ENCODE measurements at regions not wholly inside any gene's neighbourhood (a gene's known extent, or its start where the extent isn't known, plus 50 kb on each side); places are given as distances from the start of the nearest gene placed in this dataset.

DNA sequence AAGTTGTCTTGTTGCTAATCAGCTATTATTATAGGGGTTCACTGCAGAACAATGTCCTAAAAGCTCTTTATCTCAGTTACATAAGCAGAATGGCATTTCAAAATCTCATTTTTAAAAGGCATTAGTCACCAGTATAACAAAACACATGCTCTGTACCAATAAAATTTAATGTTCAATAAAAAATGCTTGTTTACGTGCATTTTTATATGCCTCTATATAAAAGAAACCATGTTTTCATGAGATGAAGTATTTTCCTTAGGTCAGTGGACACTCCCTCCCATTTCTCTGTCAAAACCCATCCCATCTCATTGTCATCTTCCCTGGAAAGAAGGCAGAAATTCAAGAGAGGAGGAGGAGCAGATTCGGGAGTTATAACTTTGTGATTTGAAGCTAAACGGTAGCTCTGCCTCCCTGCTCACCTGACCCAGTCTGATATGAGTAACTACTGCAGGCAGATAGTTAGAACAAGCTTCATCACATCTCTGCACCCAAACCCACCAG lies 231.9 kb upstream of the SIX2 start:
- DNase-seq = no peak
- CTCF ChIA-PET = no interaction called here
- no peak overlapping the region for H3K27ac Mint-ChIP-seq
- H3K9me3 Mint-ChIP-seq = no peaks in the 10 kb centered on the region
- H3K4me3 Mint-ChIP-seq = no peak overlapping the region
- POLR2A ChIA-PET = no interaction called here
- peaks cover 21% of the 10 kb centered on the region for H3K27me3 Mint-ChIP-seq
- no peaks in the 10 kb centered on the region for H3K36me3 Mint-ChIP-seq (ENCODE audit: low read depth)
- peaks cover 5% of the 10 kb centered on the region for H3K4me1 Mint-ChIP-seq

- Mint-ChIP-seq H3K27me3 (peaks cover 20% of the 10 kb centered on the region), H3K4me1 (peaks cover 5% of the 10 kb centered on the region), H3K9me3 (no peaks in the 10 kb centered on the region), H3K27ac (no peak overlapping the region), H3K36me3 (ENCODE audit: low read depth) (no peaks in the 10 kb centered on the region), H3K4me3 (no peak overlapping the region)
- ChIA-PET CTCF (interaction anchor here (0.5 kb wide), 1 partner anchor 8 kb away, joined by 3 read pairs; no protein-coding TSS in a partner anchor), POLR2A (no interaction called here)
- no peak for DNase-seq
Observed at GRCh38 chr2:45237850-45238542, 228.7 kb upstream of the SIX2 start.

DNA sequence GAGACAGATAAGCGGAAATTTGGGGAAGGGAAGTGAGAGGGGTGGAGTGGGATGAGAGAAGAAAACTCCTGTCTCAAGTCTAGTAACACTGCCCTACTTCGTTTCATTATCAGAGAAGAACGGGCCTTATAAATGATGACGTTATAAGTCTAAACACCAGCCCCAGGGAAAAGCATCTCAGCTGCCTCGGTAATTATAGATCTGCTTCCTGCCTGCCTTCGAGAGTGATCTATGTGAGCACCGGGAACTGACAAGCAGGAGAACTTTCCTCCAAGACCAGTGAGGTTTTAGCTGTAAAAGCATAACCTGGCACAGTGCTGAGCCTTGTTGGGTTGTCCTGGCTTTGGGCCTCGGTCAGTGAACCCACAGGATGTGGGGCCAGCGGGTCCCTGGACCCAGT lies 227.9 kb upstream of the SIX2 start:
- no peak overlapping the region for H3K4me3 Mint-ChIP-seq
- no peak overlapping the region for H3K27ac Mint-ChIP-seq
- H3K27me3 Mint-ChIP-seq = peaks cover 17% of the 10 kb centered on the region
- H3K9me3 Mint-ChIP-seq = no peaks in the 10 kb centered on the region
- POLR2A ChIA-PET = no interaction called here
- CTCF ChIA-PET = no interaction called here
- peaks cover 5% of the 10 kb centered on the region for H3K4me1 Mint-ChIP-seq
- no peaks in the 10 kb centered on the region for H3K36me3 Mint-ChIP-seq (ENCODE audit: low read depth)
- no peak for DNase-seq

DNA sequence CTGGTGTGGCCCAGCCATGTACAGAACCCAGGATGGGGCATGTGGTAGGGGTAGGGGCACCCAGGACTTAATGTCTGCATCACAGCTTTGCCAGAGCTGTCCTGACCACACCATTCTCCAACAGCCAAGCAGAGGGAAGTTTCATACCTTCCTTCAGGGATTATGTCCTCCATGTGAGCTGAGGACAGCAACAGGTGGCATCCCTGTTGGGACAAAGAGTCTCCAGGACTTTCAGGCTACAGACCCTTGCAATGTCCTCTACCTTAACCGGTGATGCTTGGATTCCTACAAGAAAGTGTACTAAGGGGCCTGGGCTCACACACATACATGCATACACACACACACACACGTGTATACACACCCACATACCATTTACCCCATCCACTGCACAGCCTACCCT lies 227.0 kb upstream of the SIX2 start:
- no peak overlapping the region for H3K4me3 Mint-ChIP-seq
- ChIA-PET CTCF (no interaction called here), POLR2A (no interaction called here)
- peaks cover 15% of the 10 kb centered on the region for H3K27me3 Mint-ChIP-seq
- H3K9me3 Mint-ChIP-seq = no peaks in the 10 kb centered on the region
- DNase-seq = no peak
- H3K27ac Mint-ChIP-seq = no peak overlapping the region
- peaks cover 5% of the 10 kb centered on the region for H3K4me1 Mint-ChIP-seq
- no peaks in the 10 kb centered on the region for H3K36me3 Mint-ChIP-seq (ENCODE audit: low read depth)

DNA sequence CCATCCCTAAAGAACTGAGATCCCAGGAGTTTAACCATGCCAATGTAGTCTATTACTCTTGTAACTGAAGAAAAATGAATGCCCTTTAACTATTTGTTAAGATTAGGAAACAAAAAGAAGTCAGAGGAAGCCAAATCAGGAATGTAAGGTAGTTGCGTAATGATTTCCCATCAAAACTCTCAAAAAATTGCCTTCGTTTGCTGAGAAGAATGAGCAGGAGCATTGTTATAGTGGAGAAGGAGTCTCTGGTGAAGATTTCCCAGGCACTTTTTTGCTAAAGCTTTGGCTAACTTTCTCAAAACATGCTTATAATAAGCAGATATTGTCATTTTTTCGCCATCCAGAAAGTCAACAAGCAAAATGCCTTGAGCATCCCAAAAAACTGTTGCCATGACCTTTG lies 224.0 kb upstream of the SIX2 start:
- POLR2A ChIA-PET = no interaction called here
- CTCF ChIA-PET = no interaction called here

DNA sequence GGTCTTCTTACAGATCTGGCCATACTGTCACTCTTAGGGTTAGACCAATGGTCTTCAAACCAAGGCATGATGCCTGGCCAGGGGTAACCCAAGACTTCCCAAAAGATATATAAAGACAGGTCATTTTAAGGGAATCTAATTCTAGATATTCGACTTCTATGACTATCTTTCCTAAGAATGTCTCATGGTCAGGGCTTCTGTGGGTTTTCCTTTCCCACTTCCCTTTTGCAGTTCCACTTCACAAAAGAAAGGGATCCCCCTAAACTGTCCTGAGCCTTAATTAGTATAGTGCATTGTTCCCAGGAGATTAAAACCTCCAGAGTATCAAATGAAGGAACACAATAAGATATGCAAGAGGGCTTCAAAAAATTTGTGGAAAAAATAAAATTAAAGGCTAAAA lies 223.6 kb upstream of the SIX2 start:
- no peak overlapping the region for H3K4me3 Mint-ChIP-seq
- no peak for DNase-seq

More for the DNA sequence above, 224.0 kb upstream of the SIX2 start:
- peaks cover 5% of the 10 kb centered on the region for H3K4me1 Mint-ChIP-seq
- no peak overlapping the region for H3K27ac Mint-ChIP-seq
- no peaks in the 10 kb centered on the region for H3K36me3 Mint-ChIP-seq (ENCODE audit: low read depth)
- no peaks in the 10 kb centered on the region for H3K9me3 Mint-ChIP-seq
- no peak for DNase-seq
- H3K4me3 Mint-ChIP-seq = no peak overlapping the region
- peaks cover 14% of the 10 kb centered on the region for H3K27me3 Mint-ChIP-seq

DNA sequence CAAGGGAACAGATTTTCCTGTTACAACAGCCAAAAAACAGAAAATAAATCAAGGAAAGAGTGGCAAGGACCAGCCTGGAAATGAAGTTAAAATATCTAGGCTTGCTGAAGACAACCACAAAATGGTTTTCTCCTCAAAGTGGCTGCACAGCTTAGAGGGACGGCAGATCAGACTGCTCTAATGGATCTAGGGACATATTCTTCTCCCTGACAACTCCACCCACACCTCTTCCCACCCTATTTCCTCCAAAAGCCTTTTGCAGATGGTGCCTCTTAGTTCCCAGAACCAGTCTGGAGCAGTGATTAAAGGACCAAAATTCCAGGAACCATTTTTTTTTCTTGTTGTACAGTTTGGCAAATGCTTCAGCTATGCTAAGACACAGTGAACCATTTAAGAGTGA lies 220.2 kb upstream of the SIX2 start:
- H3K9me3 Mint-ChIP-seq = no peaks in the 10 kb centered on the region
- peaks cover 21% of the 10 kb centered on the region for H3K27me3 Mint-ChIP-seq
- no peaks in the 10 kb centered on the region for H3K36me3 Mint-ChIP-seq (ENCODE audit: low read depth)
- no peak overlapping the region for H3K4me3 Mint-ChIP-seq
- no peak overlapping the region for H3K27ac Mint-ChIP-seq
- POLR2A ChIA-PET = no interaction called here
- DNase-seq = no peak
- CTCF ChIA-PET = no interaction called here
- H3K4me1 Mint-ChIP-seq = no peaks in the 10 kb centered on the region

More for the DNA sequence above, 223.6 kb upstream of the SIX2 start:
- Mint-ChIP-seq H3K9me3 (no peaks in the 10 kb centered on the region), H3K36me3 (ENCODE audit: low read depth) (no peaks in the 10 kb centered on the region), H3K4me1 (peaks cover under 1% of the 10 kb centered on the region), H3K27me3 (peaks cover 14% of the 10 kb centered on the region), H3K27ac (no peak overlapping the region)
- POLR2A ChIA-PET = no interaction called here
- CTCF ChIA-PET = no interaction called here

DNA sequence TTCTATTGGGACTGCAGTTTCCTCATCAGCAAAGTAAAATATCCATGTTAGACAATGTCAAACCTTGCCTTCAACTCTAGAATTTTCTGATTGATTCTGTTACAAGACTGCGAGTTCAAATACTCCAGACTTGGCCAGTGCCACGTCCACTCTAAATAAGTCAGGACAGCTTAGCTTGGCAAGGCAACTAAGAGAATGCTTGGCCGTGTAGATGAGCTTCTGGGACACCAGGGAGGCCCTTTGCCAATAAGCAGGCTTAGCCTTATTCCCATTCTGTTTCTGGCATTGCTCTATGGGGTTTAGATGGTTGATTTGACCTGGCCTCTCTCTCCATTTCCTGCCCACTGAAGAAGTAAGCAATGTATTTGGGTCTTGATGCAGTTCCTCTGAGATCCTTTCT lies 218.1 kb upstream of the SIX2 start:
- ChIA-PET CTCF (no interaction called here), POLR2A (no interaction called here)
- no peak overlapping the region for H3K27ac Mint-ChIP-seq
- no peaks in the 10 kb centered on the region for H3K9me3 Mint-ChIP-seq
- DNase-seq = no peak
- H3K27me3 Mint-ChIP-seq = peaks cover 21% of the 10 kb centered on the region
- H3K4me1 Mint-ChIP-seq = no peaks in the 10 kb centered on the region
- H3K4me3 Mint-ChIP-seq = no peak overlapping the region
- no peaks in the 10 kb centered on the region for H3K36me3 Mint-ChIP-seq (ENCODE audit: low read depth)

- DNase-seq = no peak
- no peak overlapping the region for H3K27ac Mint-ChIP-seq
- no peaks in the 10 kb centered on the region for H3K36me3 Mint-ChIP-seq (ENCODE audit: low read depth)
- peaks cover 18% of the 10 kb centered on the region for H3K27me3 Mint-ChIP-seq
- H3K9me3 Mint-ChIP-seq = no peaks in the 10 kb centered on the region
- CTCF ChIA-PET = no interaction called here
- no peak overlapping the region for H3K4me3 Mint-ChIP-seq
- POLR2A ChIA-PET = no interaction called here
- H3K4me1 Mint-ChIP-seq = no peaks in the 10 kb centered on the region
Observed at GRCh38 chr2:45224993-45225380, 215.7 kb upstream of the SIX2 start.

DNA sequence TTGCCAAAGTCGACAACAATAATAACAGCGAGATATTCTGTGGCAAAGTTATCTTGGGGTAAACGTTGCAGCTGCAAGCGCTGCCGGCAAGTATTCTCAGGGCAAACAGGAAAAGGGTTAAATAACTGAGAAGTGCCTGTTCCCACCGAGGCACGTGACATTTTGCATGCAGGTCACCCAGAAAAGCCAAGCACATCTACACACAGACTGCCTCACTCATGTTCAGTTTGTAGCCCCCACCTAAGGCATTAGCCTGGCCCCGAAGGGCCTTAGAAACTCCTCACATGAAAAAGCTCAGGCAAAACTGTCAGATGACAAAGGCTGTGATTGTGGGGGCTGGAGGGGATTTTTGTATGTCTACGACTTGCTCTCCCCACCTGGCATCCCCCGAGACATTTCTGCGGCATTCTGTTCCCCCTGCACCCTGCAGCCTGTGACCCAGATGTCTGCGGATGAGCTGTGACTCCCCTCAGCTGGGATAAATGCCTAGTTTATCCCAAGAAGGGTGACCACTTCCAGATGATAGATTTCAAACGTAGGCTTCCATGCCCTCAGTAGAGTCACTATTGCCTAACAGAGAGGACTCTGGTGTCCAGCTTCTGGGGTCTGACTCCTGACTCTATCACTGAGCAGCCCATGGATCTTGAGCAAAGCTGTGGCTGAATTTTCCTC lies 215.2 kb upstream of the SIX2 start:
- H3K36me3 Mint-ChIP-seq (ENCODE audit: low read depth) = no peaks in the 10 kb centered on the region
- no peaks in the 10 kb centered on the region for H3K4me1 Mint-ChIP-seq
- ChIA-PET POLR2A (no interaction called here), CTCF (no interaction called here)
- H3K27me3 Mint-ChIP-seq = peaks cover 18% of the 10 kb centered on the region
- H3K4me3 Mint-ChIP-seq = no peak overlapping the region
- no peak for DNase-seq
- no peaks in the 10 kb centered on the region for H3K9me3 Mint-ChIP-seq
- no peak overlapping the region for H3K27ac Mint-ChIP-seq

- H3K4me1 Mint-ChIP-seq = no peaks in the 10 kb centered on the region
- ChIA-PET POLR2A (no interaction called here), CTCF (no interaction called here)
- H3K9me3 Mint-ChIP-seq = no peaks in the 10 kb centered on the region
- no peaks in the 10 kb centered on the region for H3K36me3 Mint-ChIP-seq (ENCODE audit: low read depth)
- H3K4me3 Mint-ChIP-seq = no peak overlapping the region
- H3K27me3 Mint-ChIP-seq = peaks cover 16% of the 10 kb centered on the region
- no peak for DNase-seq
- H3K27ac Mint-ChIP-seq = no peak overlapping the region
Observed at GRCh38 chr2:45223531-45223930, 214.3 kb upstream of the SIX2 start.

- no peak for DNase-seq
- peaks cover 18% of the 10 kb centered on the region for H3K27me3 Mint-ChIP-seq
- no peak overlapping the region for H3K27ac Mint-ChIP-seq
- no peaks in the 10 kb centered on the region for H3K36me3 Mint-ChIP-seq (ENCODE audit: low read depth)
- no peaks in the 10 kb centered on the region for H3K4me1 Mint-ChIP-seq
- H3K9me3 Mint-ChIP-seq = no peaks in the 10 kb centered on the region
- H3K4me3 Mint-ChIP-seq = no peak overlapping the region
- ChIA-PET POLR2A (no interaction called here), CTCF (no interaction called here)
Observed at GRCh38 chr2:45220227-45220626, 211.0 kb upstream of the SIX2 start.

DNA sequence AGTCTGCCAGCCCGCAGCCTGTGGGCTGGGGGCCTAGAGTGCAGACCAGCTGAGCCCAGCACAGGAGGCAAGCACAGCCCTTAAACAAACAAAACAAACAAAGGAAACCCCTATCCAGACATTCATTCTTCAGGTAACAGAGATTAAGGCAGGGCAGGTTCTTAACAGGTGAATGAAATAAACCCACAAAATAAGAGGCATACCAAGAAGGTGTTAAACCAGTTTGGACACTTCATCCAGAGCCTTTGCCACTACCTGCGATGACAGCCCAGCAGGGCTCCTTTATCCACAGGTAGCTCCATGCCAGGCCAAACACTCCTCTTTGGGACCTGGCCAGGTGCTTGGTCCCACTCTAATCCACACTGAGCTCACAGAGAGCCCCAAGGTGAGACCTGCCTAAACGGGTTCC lies 209.7 kb upstream of the SIX2 start:
- H3K36me3 Mint-ChIP-seq (ENCODE audit: low read depth) = no peaks in the 10 kb centered on the region
- H3K4me1 Mint-ChIP-seq = no peaks in the 10 kb centered on the region
- no peak overlapping the region for H3K4me3 Mint-ChIP-seq
- POLR2A ChIA-PET = no interaction called here
- peaks cover 10% of the 10 kb centered on the region for H3K27me3 Mint-ChIP-seq
- CTCF ChIA-PET = no interaction called here
- no peak for DNase-seq
- no peak overlapping the region for H3K27ac Mint-ChIP-seq
- H3K9me3 Mint-ChIP-seq = no peaks in the 10 kb centered on the region

DNA sequence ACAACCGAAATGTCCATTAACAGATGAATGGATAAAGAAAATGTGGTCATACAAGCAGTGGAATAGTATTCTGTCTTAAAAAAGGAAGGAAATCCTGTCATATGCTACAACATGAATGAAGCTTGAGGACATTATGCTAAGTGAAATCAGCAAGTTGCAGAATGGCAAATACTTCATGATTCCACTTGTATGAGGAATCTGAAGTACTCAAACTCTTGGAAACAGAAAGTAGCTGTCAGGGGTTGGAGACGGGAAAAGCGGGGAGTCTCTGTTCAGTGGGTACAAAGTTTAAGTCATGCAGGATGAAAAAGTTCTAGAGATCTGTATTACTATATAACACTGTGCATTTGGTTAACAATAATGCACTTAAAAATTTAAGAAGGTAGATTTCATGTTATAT lies 209.0 kb upstream of the SIX2 start:
- H3K4me3 Mint-ChIP-seq = no peak overlapping the region
- POLR2A ChIA-PET = no interaction called here

More for the DNA sequence above, 209.0 kb upstream of the SIX2 start:
- Mint-ChIP-seq H3K27me3 (peaks cover 12% of the 10 kb centered on the region), H3K27ac (no peak overlapping the region), H3K4me1 (no peaks in the 10 kb centered on the region), H3K36me3 (ENCODE audit: low read depth) (no peaks in the 10 kb centered on the region), H3K9me3 (no peaks in the 10 kb centered on the region)
- DNase-seq = no peak
- CTCF ChIA-PET = no interaction called here
